HCT116 (cell line): ENCODE measurements at regions not wholly inside any gene's neighbourhood (a gene's known extent, or its start where the extent isn't known, plus 50 kb on each side); places are given as distances from the start of the nearest gene placed in this dataset.

Experiments used
- ATAC-seq: fragments of 200-7000 bp; cut with Tn5 transposase; 2 replicates; pipeline ENCODE4 v1.9.1; 2020; ENCODE audit warnings: mild to moderate bottlenecking, moderate library complexity
- BruUV-seq: library from RNA; stranded (reverse); fragments of 400-500 nt; replicated peaks from 2 replicates; lab custom pipeline; 2021; lab: Mats Ljungman, UMichigan
- CTCF ChIA-PET: fragments of 300-600 bp; sonication (Branson Sonifier 250); formaldehyde crosslinking; loops from one replicate; lab custom pipeline; 2021; ENCODE audit warnings: antibody characterized with exemption; lab: Charles Lee
- POLR2A ChIA-PET: fragments of 300-600, 350-600 bp; sonication (Branson Sonifier 250); formaldehyde crosslinking; loops from one replicate; lab custom pipeline; 2021; ENCODE audit warnings: antibody characterized with exemption; lab: Charles Lee
- RAD21 ChIA-PET, 2 experiments: fragments of 300-600 bp; sonication (Branson Sonifier 250); formaldehyde crosslinking; loops; one replicate each; lab custom pipeline; 2023; ENCODE audit warnings: low total read pairs in 2 of 2; ENCODE audit not compliant: uncharacterized antibody in 2 of 2, unreplicated experiment in 2 of 2, low non-redundant PET in 1 of 2; lab: Charles Lee
- DNase-seq: peaks from one replicate; pipeline ENCODE4 v3.0.0-alpha.2; 2010; ENCODE audit warnings: low read depth, low spot score
- H2AFZ ChIP-seq: fragments of 200-600 bp; shearing (Covaris generic), sonication (generic); 2 replicates; pipeline ENCODE4 v1.6.1; 2017; ENCODE audit warnings: low read depth, mixed run types, mixed read lengths, antibody characterized with exemption, low read length; ENCODE audit not compliant: poor library complexity, severe bottlenecking
- H3K27ac ChIP-seq: 2 replicates; pipeline ENCODE4 v1.5.1; 2012; ENCODE audit warnings: low read depth, low read length
- H3K27me3 ChIP-seq: fragments of 200-600 bp; sonication (generic); 2 replicates; pipeline ENCODE4 v1.6.1; 2016; ENCODE audit warnings: mixed run types, low read length, mixed read lengths; ENCODE audit not compliant: insufficient read depth
- H3K36me3 ChIP-seq, 2 experiments: fragments of 200-500 bp in 1 of 2; fragments of 200-600 bp in 1 of 2; sonication (Bioruptor generic) in 1 of 2; sonication (generic) in 1 of 2; 2 replicates each; pipeline versions ENCODE4 v1.5.1 to v1.6.1; 2014 to 2016; ENCODE audit warnings: low read length in 2 of 2, inconsistent platforms in 1 of 2, mixed read lengths in 1 of 2, mixed run types in 1 of 2; ENCODE audit not compliant: insufficient read depth in 2 of 2, control insufficient read depth in 1 of 2
- H3K4me1 ChIP-seq, 2 experiments: fragments of 200-600 bp in 1 of 2; sonication (generic) in 1 of 2; 2 replicates each; pipeline versions ENCODE4 v1.5.1 to v1.6.1; 2012 to 2017; ENCODE audit warnings: low read length in 2 of 2, inconsistent platforms in 1 of 2, mild to moderate bottlenecking in 1 of 2, mixed read lengths in 1 of 2, mixed run types in 1 of 2, moderate library complexity in 1 of 2; ENCODE audit not compliant: insufficient read depth in 2 of 2, control insufficient read depth in 1 of 2
- H3K4me2 ChIP-seq: fragments of 200-600 bp; sonication (generic); 2 replicates; pipeline ENCODE4 v1.6.1; 2017; ENCODE audit warnings: mixed run types, low read length, mixed read lengths
- H3K4me3 ChIP-seq, 2 experiments: fragments of 200-600 bp in 1 of 2; sonication (generic) in 1 of 2; replicated peaks in 1 of 2; 2 replicates each; pipeline ENCODE4 v1.5.1; 2011 to 2016; ENCODE audit warnings: low read length in 2 of 2, control low read depth in 1 of 2, low read depth in 1 of 2, mild to moderate bottlenecking in 1 of 2, mixed read lengths in 1 of 2, mixed run types in 1 of 2
- H3K79me2 ChIP-seq: fragments of 200-600 bp; sonication (generic); 2 replicates; pipeline ENCODE4 v1.6.1; 2017; ENCODE audit warnings: mild to moderate bottlenecking, mixed run types, low read length, moderate library complexity, mixed read lengths; ENCODE audit not compliant: insufficient read depth
- H3K9ac ChIP-seq: fragments of 200-600 bp; sonication (generic); 2 replicates; pipeline ENCODE4 v1.6.1; 2016; ENCODE audit warnings: low read length, mixed read lengths
- H3K9me2 ChIP-seq: fragments of 200-600 bp; sonication (generic), shearing (Covaris generic); 2 replicates; pipeline ENCODE4 v1.6.1; 2017; ENCODE audit warnings: mixed run types, mild to moderate bottlenecking, moderate library complexity; ENCODE audit not compliant: insufficient read depth
- H3K9me3 ChIP-seq, 2 experiments: fragments of 200-500 bp in 1 of 2; fragments of 200-600 bp in 1 of 2; sonication (Bioruptor generic) in 1 of 2; sonication (generic) in 1 of 2; 2 replicates each; pipeline ENCODE4 v1.6.1; 2014 to 2017; ENCODE audit warnings: low read length in 2 of 2, mixed read lengths in 2 of 2, inconsistent platforms in 1 of 2, low read depth in 1 of 2, mild to moderate bottlenecking in 1 of 2, mixed run types in 1 of 2, moderate library complexity in 1 of 2; ENCODE audit not compliant: control insufficient read depth in 1 of 2, insufficient read depth in 1 of 2
- H4K20me1 ChIP-seq: fragments of 200-600 bp; sonication (generic), shearing (Covaris generic); 2 replicates; pipeline ENCODE4 v1.6.1; 2017; ENCODE audit warnings: mixed run types, mild to moderate bottlenecking, moderate library complexity; ENCODE audit not compliant: insufficient read depth
- ATF3 ChIP-seq: IDR thresholded peaks from 2 replicates; pipeline ENCODE4 v1.6.1; 2012
- CBX3 ChIP-seq: IDR thresholded peaks from 2 replicates; pipeline ENCODE4 v1.6.1; 2012; ENCODE audit warnings: low read depth
- CTCF ChIP-seq, 3 experiments: fragments of 200-600 bp in 1 of 3; sonication (generic) in 1 of 3; IDR thresholded peaks in 2 of 3; conservative IDR thresholded peaks in 1 of 3; 2 replicates each; pipeline ENCODE4 v1.5.1; 2012 to 2017; ENCODE audit warnings: low read depth in 2 of 3, low read length in 2 of 3, antibody characterized with exemption in 1 of 3, borderline replicate concordance in 1 of 3, control low read depth in 1 of 3, mild to moderate bottlenecking in 1 of 3, mixed read lengths in 1 of 3, mixed run types in 1 of 3, moderate library complexity in 1 of 3; ENCODE audit not compliant: insufficient read depth in 1 of 3
- EGR1 ChIP-seq: IDR thresholded peaks from 2 replicates; pipeline ENCODE4 v1.6.1; 2012; ENCODE audit warnings: low read depth
- ELF1 ChIP-seq: IDR thresholded peaks from 2 replicates; pipeline ENCODE4 v1.6.1; 2012; ENCODE audit warnings: low read depth, borderline replicate concordance
- EZH2 ChIP-seq: fragments of 200-600 bp; sonication (generic); IDR thresholded peaks from 2 replicates; pipeline ENCODE4 v1.6.1; 2017; ENCODE audit warnings: antibody characterized with exemption, mixed run types
- EZH2phosphoT487 ChIP-seq: fragments of 200-600 bp; IDR thresholded peaks from 2 replicates; pipeline ENCODE4 v1.6.1; 2018; ENCODE audit warnings: antibody characterized with exemption, borderline replicate concordance
- FOSL1 ChIP-seq: IDR thresholded peaks from 2 replicates; pipeline ENCODE4 v1.6.1; 2012; ENCODE audit warnings: low read depth
- JUND ChIP-seq: IDR thresholded peaks from 2 replicates; pipeline ENCODE4 v1.6.1; 2012
- MAX ChIP-seq: IDR thresholded peaks from 2 replicates; pipeline ENCODE4 v1.6.1; 2012
- POLR2A ChIP-seq: IDR thresholded peaks from 2 replicates; pipeline ENCODE4 v1.7.0; 2011; ENCODE audit warnings: borderline replicate concordance; ENCODE audit not compliant: insufficient read depth, insufficient read length; ENCODE audit errors: extremely low read depth
- POLR2AphosphoS5 ChIP-seq: IDR thresholded peaks from 2 replicates; pipeline ENCODE4 v1.6.1; 2011; ENCODE audit warnings: mild to moderate bottlenecking, low read depth, low read length, moderate library complexity
- RAD21 ChIP-seq: IDR thresholded peaks from 2 replicates; pipeline ENCODE4 v1.6.1; 2012; ENCODE audit warnings: low read depth, mild to moderate bottlenecking
- REST ChIP-seq: IDR thresholded peaks from 2 replicates; pipeline ENCODE4 v1.6.1; 2012; ENCODE audit warnings: low read depth
- SIN3A ChIP-seq: IDR thresholded peaks from 2 replicates; pipeline ENCODE4 v1.6.1; 2012; ENCODE audit warnings: low read depth
- SRF ChIP-seq: IDR thresholded peaks from 2 replicates; pipeline ENCODE4 v1.6.1; 2012; ENCODE audit warnings: low read depth
- TCF7L2 ChIP-seq: IDR thresholded peaks from 2 replicates; pipeline ENCODE4 v1.7.0; 2011; ENCODE audit warnings: borderline replicate concordance, inconsistent platforms; ENCODE audit not compliant: insufficient read depth, insufficient read length; ENCODE audit errors: extremely low read depth
- YY1 ChIP-seq: IDR thresholded peaks from 2 replicates; pipeline ENCODE4 v1.6.1; 2011; ENCODE audit warnings: low read length, low read depth, moderate library complexity, mild to moderate bottlenecking; ENCODE audit not compliant: insufficient replicate concordance; ENCODE audit errors: extremely low read depth
- ZBTB33 ChIP-seq: IDR thresholded peaks from 2 replicates; pipeline ENCODE4 v1.6.1; 2011; ENCODE audit warnings: mild to moderate bottlenecking, low read length, moderate library complexity; ENCODE audit not compliant: insufficient replicate concordance; ENCODE audit errors: extremely low read depth
- ZFX ChIP-seq: fragments of 450-650 bp; IDR thresholded peaks from 2 replicates; pipeline ENCODE4 v1.6.1; 2017
- ZNF274 ChIP-seq: fragments of 200-500 bp; sonication (Bioruptor generic); IDR thresholded peaks from 2 replicates; pipeline ENCODE4 v1.6.1; 2014; ENCODE audit warnings: mild to moderate bottlenecking, low read depth, low read length, inconsistent platforms
- intact Hi-C: fragments of 100-400 bp; cut with micrococcal nuclease; formaldehyde crosslinking; loops from 2 replicates; pipeline ENCODE4 v1.10.0; 2022

GRCh38 chr1:199691540-199691939 is 336.0 kb upstream of the NR5A2 start:
- POLR2A ChIA-PET = interaction anchor here (1.4 kb wide), 1 partner anchor 9 kb away, joined by 4 read pairs; no protein-coding TSS in a partner anchor
- peaks cover 9 to 47% of the 10 kb centered on the region in 2 experiments for H3K4me1 ChIP-seq
- ATAC-seq (peak; percentile 73), DNase-seq (peak; percentile 42)
- no peak overlapping the region for H3K9ac ChIP-seq
- RAD21 ChIA-PET = no interaction called here
- peak overlapping the region; percentile 63 for H3K4me2 ChIP-seq
- no peaks in the 10 kb centered on the region for H3K36me3 ChIP-seq
- intact Hi-C loops = no loop called here
- no peaks in the 10 kb centered on the region for H3K9me2 ChIP-seq
- CTCF ChIA-PET = no interaction called here
- no peaks in the 10 kb centered on the region for H3K27me3 ChIP-seq
- H4K20me1 ChIP-seq = no peaks in the 10 kb centered on the region
- BruUV-seq = no TSS peak
- H3K27ac ChIP-seq = no peak overlapping the region
- H2AFZ ChIP-seq = peak overlapping the region; percentile 59
- H3K79me2 ChIP-seq = no peaks in the 10 kb centered on the region
- 0 out of 4 replicates have a peak overlapping the region, but pooled peaks of 1 of the 2 experiments have one; percentile 11 for H3K4me3 ChIP-seq
- no peaks in the 10 kb centered on the region for H3K9me3 ChIP-seq
- TF ChIP-seq ELF1 = no peak
- peak; percentile 53 for TF ChIP-seq FOSL1
- no peak for TF ChIP-seq EGR1
- TF ChIP-seq CTCF (IDR thresholded peaks at IDR 0.05 in 2 of 3, conservative IDR thresholded peaks at IDR 0.05 in 1 of 3; ENCODE audit: borderline replicate concordance in 1 of 3, insufficient read depth in 1 of 3, low read depth in 2 of 3, low read length in 2 of 3) = no peak
- no peak for TF ChIP-seq EZH2phosphoT487
- no peak for TF ChIP-seq EZH2
- no peak for TF ChIP-seq SIN3A
- TF ChIP-seq MAX = no peak; the same call in 1 of the 2 replicates
- no peak for TF ChIP-seq ATF3
- no peak for TF ChIP-seq SRF
- peak; percentile 64; the same call in 1 of the 2 replicates for TF ChIP-seq CBX3
- peak; percentile 49 for TF ChIP-seq POLR2A
- peak; percentile 22; the same call in 1 of the 2 replicates for TF ChIP-seq RAD21
- TF ChIP-seq ZFX = no peak
- no peak for TF ChIP-seq REST
- peak; percentile 89 for TF ChIP-seq TCF7L2
- TF ChIP-seq ZBTB33 = no peak
- 0 out of 2 replicates have a peak, but pooled peaks have one; percentile 41 for TF ChIP-seq JUND
- no peak for TF ChIP-seq YY1
- no peak for TF ChIP-seq ZNF274
- no peak for TF ChIP-seq POLR2AphosphoS5
